NK-92 treated with Interleukin-12 subunit alpha and Interleukin-12 subunit beta, amount 100 ng/mL, for 24 hours (cell line): ENCODE measurements at regions not wholly inside any gene's neighbourhood (a gene's known extent, or its start where the extent isn't known, plus 50 kb on each side); places are given as distances from the start of the nearest gene placed in this dataset.

Source experiments
- DNase-seq: peaks from one replicate; lab custom pipeline; 2025; lab: John Stamatoyannopoulos, UW

- DNase-seq = no peak
Measured at GRCh38 chr7:22657479-22657878, 69.5 kb upstream of the IL6 start.

- no peak for DNase-seq
Measured at GRCh38 chr7:22655781-22656180, 71.2 kb upstream of the IL6 start.

GRCh38 chr7:22654831-22655230, 72.2 kb upstream of the IL6 start:
- no peak for DNase-seq

DNA sequence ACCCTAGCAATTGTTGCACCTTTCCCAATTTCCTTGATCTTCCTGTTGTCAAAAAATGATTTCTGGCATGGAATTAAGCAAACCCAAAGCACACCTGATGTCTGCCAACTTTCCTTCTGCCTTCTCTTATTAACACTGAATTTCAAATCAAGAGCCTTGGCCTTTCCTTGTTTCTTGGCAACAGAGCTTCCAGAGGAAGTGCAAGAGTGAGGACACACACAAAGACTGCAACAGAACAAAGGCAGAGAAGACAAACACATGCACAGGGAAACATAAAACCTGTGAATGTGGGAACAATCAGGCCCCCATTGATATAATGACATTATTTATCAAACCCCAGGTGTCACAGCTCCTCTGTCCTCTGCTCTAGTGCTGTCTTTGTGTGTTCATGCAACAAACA, 73.0 kb upstream of the IL6 start:
- DNase-seq = no peak

DNA sequence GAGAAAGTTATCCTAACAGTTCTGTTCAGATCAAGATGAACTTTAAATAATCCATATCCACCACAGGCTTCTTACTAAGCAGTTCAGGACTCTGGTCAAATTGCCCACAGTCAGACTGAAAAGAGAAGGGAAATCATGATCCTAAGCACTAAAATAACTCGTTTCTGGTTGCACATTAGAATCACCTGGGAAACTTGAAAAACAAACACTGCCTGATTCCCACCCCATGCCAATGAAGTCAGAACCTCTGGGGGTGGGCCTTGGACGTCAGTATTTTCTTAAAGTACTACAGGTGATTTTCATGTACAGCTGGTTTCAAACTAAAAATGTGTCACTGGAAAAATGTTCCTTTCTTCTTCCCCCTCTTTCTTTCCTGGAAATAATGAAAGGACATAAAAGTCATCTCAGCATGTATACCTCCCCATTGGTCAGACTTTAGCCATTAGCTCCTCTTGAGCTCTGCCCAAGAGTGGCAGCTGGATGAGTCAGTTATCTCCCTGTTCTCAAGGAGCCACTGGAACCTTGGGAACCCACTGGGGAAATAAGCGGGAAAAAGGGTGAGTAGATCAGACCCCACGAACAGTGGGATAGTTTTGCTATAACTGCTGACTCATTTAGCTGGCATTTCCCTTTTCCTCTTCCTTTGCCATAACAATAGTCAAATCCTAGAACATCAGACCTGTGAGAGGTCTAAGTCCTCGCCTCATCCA, 75.3 kb upstream of the IL6 start:
- DNase-seq = no peak

DNA sequence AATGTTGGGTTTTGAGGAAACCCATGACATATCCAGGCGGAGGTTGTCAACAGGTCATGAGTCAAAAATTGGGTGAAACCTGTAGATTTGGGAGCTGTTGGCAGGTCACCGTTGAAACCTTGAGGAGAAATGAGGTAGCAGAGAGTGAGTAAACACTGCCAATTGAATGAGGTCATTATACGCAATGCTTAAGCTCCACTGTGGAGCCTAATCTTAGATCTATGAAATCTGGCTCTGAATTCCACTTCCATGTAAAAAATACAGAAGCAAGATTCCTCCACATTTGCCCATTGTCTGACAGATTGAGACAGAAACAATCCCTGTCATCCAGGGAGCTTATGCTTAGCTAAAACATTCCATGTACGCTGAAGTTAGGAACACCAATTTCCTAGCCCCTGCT, 76.0 kb upstream of the IL6 start:
- DNase-seq = no peak

GRCh38 chr7:22649686-22650085, 77.3 kb upstream of the IL6 start:
- no peak for DNase-seq

GRCh38 chr7:22647451-22648257, 79.3 kb upstream of the IL6 start:
- no peak for DNase-seq

DNA sequence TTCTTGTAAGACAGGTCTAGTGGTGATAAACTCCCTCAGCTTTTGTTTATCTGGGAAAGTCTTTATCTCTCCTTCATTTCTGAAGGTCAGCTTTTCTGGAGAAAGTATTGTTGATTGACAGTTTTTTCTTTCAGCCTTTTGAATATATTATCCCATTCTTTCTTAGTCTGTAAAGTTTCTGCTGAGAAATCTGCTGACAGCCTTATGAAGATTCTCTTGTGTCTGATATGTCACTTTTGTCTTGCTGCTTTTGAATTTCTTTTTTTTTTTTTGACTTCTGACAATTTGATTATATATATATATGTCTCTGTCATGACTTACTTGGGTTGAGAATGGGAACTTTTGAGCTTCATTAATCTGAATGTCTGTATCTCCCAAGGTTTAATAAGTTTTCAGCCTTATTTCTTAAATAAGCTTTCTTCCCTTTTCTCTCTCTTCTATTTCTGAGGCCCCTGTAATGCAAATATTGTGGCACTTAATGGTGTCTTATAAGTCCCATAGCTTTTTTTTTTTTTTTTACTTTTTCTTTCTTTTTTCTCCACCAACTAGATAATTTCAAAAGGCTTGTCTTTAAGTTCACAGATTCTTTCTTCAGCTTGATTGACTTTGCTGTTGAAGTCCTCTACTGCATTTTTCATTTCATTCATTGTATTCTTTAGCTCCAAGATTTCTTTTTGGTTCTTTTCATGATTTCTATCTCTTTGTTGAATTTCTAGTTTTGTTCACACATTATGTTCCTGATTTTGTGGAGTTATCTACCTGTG, 81.4 kb upstream of the IL6 start:
- DNase-seq = no peak

GRCh38 chr7:22642454-22642853, 84.5 kb upstream of the IL6 start:
- no peak for DNase-seq

- no peak for DNase-seq
Measured at GRCh38 chr7:22640269-22640668, 86.7 kb upstream of the IL6 start.

GRCh38 chr7:22639396-22639795, 87.6 kb upstream of the IL6 start:
- DNase-seq = no peak

DNA sequence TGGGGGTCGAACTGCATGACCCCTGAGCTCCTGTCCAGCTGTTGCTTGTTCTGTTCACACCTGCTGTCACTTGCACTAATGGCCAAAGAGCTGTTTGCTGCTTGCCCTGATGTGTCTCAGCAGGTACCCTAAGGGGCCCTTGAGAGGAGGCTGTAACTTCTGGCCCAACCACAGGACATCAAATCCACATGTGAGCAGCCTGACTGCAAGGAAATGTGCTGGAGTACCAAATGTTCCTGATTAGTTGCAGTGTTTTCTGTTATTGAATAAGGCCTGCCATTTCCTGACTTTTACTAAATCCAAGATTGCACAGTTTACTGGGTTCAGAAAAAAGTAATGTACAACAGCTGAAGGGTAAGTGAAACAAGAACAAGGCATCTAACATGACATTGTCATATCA, 91.7 kb upstream of the IL6 start:
- DNase-seq = no peak

DNA sequence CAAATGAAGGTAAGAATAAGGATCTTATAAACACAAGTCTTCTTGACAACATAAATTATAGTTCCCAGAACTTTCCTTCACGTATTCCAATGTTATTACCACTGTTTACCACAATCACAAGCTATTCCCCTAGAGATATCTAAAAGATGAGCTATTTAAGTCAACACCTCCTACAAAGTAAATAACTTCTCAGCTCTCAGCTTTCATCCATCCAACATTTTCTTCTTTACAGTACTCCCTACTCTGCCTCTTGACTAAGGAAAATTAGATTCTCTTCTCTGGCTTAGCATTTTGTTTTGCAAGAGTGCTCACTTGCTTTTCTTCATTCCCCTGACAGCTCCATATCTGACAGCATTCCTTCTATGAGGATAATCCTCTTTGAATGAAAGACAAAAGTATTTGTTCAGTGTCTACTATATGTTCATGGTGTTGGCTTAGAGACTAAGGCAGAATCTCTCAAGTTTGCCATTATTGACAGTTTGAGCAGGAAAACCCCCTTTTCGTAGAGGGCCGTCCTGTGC, 93.0 kb upstream of the IL6 start:
- DNase-seq = no peak

DNA sequence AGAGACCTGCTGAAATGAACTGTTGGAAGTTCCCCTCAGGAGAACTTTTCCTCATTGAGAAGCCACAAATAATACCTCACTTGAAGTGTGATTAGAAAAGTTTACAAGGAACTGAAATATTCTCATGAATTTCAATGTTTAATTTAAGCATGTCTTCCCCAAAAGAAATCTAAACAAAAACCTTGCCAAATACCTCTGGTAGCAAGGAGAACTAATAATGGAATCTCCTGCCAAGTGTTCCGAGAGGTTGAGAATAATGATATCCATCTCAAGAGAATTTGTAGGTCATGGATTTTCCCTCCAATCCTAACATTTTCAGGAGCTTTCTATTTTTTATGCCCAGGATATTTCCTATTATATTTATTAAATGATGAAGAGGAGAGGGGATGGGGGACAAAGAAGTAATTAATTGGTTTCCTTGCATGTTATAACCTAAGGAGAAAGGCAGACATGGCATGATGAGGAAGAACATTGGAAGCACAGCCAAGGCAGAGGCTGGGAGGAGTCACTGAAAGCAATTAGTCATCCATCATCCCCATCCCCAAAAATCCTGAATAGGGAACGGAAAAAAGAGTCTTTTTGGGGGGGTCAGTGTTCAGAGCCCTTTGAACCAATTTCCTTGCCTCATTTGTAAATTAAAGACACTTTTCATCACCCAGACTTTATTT, 93.6 kb upstream of the IL6 start:
- DNase-seq = no peak

GRCh38 chr7:22632674-22633073, 94.3 kb upstream of the IL6 start:
- DNase-seq = no peak

- DNase-seq = no peak
Measured at GRCh38 chr7:22631730-22632129, 95.3 kb upstream of the IL6 start.

- no peak for DNase-seq
Measured at GRCh38 chr7:22630069-22630468, 96.9 kb upstream of the IL6 start.

GRCh38 chr7:22629056-22629455, 97.9 kb upstream of the IL6 start:
- no peak for DNase-seq

DNA sequence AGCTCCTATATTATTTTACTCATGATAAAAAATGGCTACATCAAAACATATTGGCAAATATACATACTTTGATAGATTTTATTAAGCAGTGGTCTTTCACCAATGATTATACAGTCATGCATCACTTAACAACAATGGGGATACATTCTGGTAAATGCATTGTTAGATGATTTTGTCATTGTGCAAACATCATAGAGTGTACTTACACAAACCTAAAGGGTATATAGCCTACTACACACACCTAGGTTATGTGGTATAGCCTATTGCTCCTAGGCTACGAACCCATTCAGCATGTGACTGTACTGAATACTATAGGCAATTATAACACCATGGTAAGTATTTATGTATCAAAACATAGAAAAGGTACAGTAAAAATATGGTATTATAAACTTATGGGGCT, 98.9 kb upstream of the IL6 start:
- DNase-seq = no peak

GRCh38 chr7:22627136-22627535, 99.9 kb upstream of the IL6 start:
- no peak for DNase-seq

DNA sequence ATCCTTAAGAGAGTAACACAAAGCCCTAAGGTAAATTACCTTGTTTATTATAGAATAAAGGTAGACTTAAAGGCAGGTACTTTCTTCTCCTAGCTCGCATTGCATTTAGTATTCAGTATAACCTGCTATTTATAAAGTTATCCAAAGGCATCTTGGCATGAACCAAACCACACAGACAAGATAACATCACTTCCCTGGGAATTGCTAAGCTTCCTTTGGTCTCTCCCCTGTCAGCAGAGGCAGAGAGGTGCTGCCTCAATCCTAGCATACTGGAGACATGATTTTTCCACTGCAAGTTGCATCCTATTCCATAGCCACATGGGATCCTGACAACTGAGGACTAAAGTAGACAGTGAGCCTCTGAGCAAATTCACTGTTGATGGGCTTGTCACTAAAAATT, 101.7 kb upstream of the IL6 start:
- DNase-seq = no peak
